ENCODE measurements at regions not wholly inside any gene's neighbourhood (a gene's known extent, or its start where the extent isn't known, plus 50 kb on each side); places are given as distances from the start of the nearest gene placed in this dataset.

GRCh38 chr2:16120591-16121180, 180.3 kb downstream of the MYCN start:
- no peaks in the 10 kb centered on the region for H3K27me3 ChIP-seq (ENCODE audit: control insufficient read depth in 3 of 3, insufficient read depth in 3 of 3, low read length in 2 of 3)
- TF ChIP-seq CTCF (IDR thresholded peaks at IDR 0.05; ENCODE audit: control extremely low read depth, extremely low read depth), result no peak
- H3K4me1 ChIP-seq (ENCODE audit: control insufficient read depth in 5 of 5, insufficient read depth in 5 of 5, low read length in 5 of 5), result no peaks in the 10 kb centered on the region
- no peak overlapping the region for H3K4me3 ChIP-seq
- no peak overlapping the region for H3K27ac ChIP-seq (ENCODE audit: low read depth in 1 of 2, low read length in 1 of 2)
- H3K9ac ChIP-seq (ENCODE audit: insufficient read depth in 1 of 2, low read length in 2 of 2), result no peak overlapping the region
- H3K9me3 ChIP-seq (ENCODE audit: control insufficient read depth in 4 of 4, insufficient read depth in 3 of 4, low read length in 3 of 4), result peaks cover 0 to 4% (median 0%) of the 10 kb centered on the region in 4 donors
- H3K36me3 ChIP-seq (ENCODE audit: control insufficient read depth in 4 of 4, insufficient read depth in 4 of 4, low read length in 4 of 4), result no peaks in the 10 kb centered on the region
- ATAC-seq (ENCODE audit: insufficient read depth, low FRiP score) (no peak), DNase-seq (no peak)

DNA sequence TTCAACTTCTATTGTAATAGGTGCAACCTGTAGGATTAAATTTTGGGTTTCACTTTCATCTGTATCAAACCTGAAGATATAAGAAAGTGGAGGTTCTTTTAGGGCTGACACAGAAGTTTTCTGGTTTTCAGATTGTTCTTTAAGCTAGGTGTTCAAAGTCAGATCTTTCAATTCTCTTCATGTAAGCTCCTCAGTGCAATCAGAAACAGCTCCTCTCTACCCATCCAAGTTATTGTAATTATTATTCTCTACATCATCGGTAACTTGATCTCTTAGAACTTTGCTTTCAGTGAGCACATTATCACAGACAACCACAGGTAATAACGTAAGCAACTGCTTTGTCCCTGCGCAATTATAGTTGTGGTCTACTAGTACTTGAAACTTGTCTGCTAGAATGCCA, 179.4 kb downstream of the MYCN start:
- Histone ChIP-seq H3K27me3 (ENCODE audit: control insufficient read depth in 3 of 3, insufficient read depth in 3 of 3, low read length in 2 of 3) (no peaks in the 10 kb centered on the region), H3K4me3 (no peak overlapping the region), H3K4me1 (ENCODE audit: control insufficient read depth in 5 of 5, insufficient read depth in 5 of 5, low read length in 5 of 5) (no peaks in the 10 kb centered on the region), H3K27ac (ENCODE audit: low read depth in 1 of 2, low read length in 1 of 2) (no peak overlapping the region), H3K36me3 (ENCODE audit: control insufficient read depth in 4 of 4, insufficient read depth in 4 of 4, low read length in 4 of 4) (no peaks in the 10 kb centered on the region), H3K9ac (ENCODE audit: insufficient read depth in 1 of 2, low read length in 2 of 2) (no peak overlapping the region), H3K9me3 (ENCODE audit: control insufficient read depth in 4 of 4, insufficient read depth in 3 of 4, low read length in 3 of 4) (peaks cover 0 to 4% (median 0%) of the 10 kb centered on the region in 4 donors)
- 90 to 91% methylated on average over 3 of the region's 3 CpGs for WGBS, 2 donors
- DNase-seq (no peak), ATAC-seq (ENCODE audit: insufficient read depth, low FRiP score) (no peak)
- no peak for TF ChIP-seq CTCF (IDR thresholded peaks at IDR 0.05; ENCODE audit: control extremely low read depth, extremely low read depth)

DNA sequence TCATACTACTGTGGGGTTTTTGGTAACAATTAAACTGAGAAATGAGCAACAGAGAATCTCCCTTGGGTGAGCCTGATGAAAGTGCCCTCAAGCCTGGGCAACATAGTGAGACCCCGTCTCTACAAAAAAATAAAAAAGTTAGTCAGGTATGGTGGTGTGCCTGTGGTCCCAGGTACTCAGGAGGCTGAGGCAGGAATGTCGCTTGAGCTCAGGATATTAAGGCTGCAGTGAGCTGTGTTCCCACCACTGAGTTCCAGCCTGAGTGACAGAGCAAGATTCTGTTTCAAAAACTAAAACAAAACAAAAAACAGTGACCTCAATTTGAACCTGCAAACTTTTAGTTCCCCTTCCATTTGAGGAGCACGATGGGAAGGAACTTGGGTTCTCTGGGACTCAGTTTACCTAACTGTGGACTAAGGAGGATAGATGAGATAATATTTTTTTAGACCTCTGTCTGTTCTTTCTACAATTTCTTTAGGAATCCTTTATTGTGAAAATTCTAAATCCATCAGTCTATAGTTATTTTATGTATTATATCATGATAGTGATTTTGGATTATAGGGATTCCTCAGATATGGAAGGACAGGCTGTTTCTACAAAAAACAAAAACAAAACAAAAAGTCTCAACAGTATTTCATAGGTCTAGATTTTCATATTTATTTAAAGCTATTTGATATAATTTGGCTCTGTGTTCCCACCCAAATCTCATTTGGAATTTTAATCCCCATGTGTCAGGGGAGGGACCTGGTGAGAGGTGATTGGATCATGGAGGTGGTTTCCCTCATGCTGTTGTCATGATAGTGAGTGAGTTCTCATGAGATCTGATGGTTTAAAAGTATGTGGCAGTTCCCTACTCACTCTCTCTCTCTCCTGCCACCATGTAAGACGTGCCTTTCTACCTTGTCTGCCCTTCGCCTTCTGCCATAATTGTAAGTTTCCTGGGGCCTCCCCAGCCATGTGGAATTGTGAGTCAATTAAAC, 178.6 kb downstream of the MYCN start:
- DNase-seq (no peak), ATAC-seq (ENCODE audit: insufficient read depth, low FRiP score) (no peak)
- H3K36me3 ChIP-seq (ENCODE audit: control insufficient read depth in 4 of 4, insufficient read depth in 4 of 4, low read length in 4 of 4), result no peaks in the 10 kb centered on the region
- H3K4me1 ChIP-seq (ENCODE audit: control insufficient read depth in 5 of 5, insufficient read depth in 5 of 5, low read length in 5 of 5), result no peaks in the 10 kb centered on the region
- no peaks in the 10 kb centered on the region for H3K27me3 ChIP-seq (ENCODE audit: control insufficient read depth in 3 of 3, insufficient read depth in 3 of 3, low read length in 2 of 3)
- H3K27ac ChIP-seq (ENCODE audit: low read depth in 1 of 2, low read length in 1 of 2), result no peak overlapping the region
- H3K9ac ChIP-seq (ENCODE audit: insufficient read depth in 1 of 2, low read length in 2 of 2), result no peak overlapping the region
- TF ChIP-seq CTCF (IDR thresholded peaks at IDR 0.05; ENCODE audit: control extremely low read depth, extremely low read depth), result no peak
- no peak overlapping the region for H3K4me3 ChIP-seq
- 84 to 89% methylated on average over 5 of the region's 5 CpGs for WGBS, 2 donors
- H3K9me3 ChIP-seq (ENCODE audit: control insufficient read depth in 4 of 4, insufficient read depth in 3 of 4, low read length in 3 of 4), result peaks cover 0 to 4% (median 0%) of the 10 kb centered on the region in 4 donors
